Naive thymus-derived CD8-positive, alpha-beta T cell (primary cell): ENCODE measurements at regions not wholly inside any gene's neighbourhood (a gene's known extent, or its start where the extent isn't known, plus 50 kb on each side); places are given as distances from the start of the nearest gene placed in this dataset.
"Not testable (repeated sequence)": the region's sequence is repeated elsewhere in the genome, so short reads cannot be mapped to it uniquely, and the experiment has no call there.

Source experiments
- ATAC-seq, 2 donors: fragments of 150-1000 bp; cut with Tn5 transposase in 1 of 2; sonication (Bioruptor Pico), chemical (Tn5 transposase) in 1 of 2; 1 replicate in 1 of 2; 2 replicates in 1 of 2; pipeline ENCODE4 v1.10.0; 2021; ENCODE audit warnings: mild to moderate bottlenecking in 2 of 2, moderate library complexity in 2 of 2
- POLR2A ChIA-PET: fragments of 350-600 bp; sonication (Branson Sonifier 250); formaldehyde crosslinking; loops from one replicate; lab custom pipeline; 2021; ENCODE audit warnings: antibody characterized with exemption; lab: Charles Lee
- DNase-seq, 10 donors: peaks; one replicate each; pipeline versions ENCODE4 v3.0.0 to v3.0.0-alpha.2; 2020 to 2022
- H3K27ac Mint-ChIP-seq, 10 donors: one replicate each; pipeline ENCODE4 v1.8.0; 2020 to 2022; ENCODE audit warnings: mild to moderate bottlenecking in 10 of 10, mixed read lengths in 10 of 10, moderate library complexity in 4 of 10, inconsistent platforms in 1 of 10
- H3K27me3 Mint-ChIP-seq, 5 donors: one replicate each; pipeline ENCODE4 v1.8.0; 2021 to 2022; ENCODE audit warnings: mixed read lengths in 5 of 5
- H3K36me3 Mint-ChIP-seq, 3 donors: one replicate each; pipeline ENCODE4 v1.8.0; 2020 to 2022; ENCODE audit warnings: mixed read lengths in 3 of 3, mild to moderate bottlenecking in 2 of 3, inconsistent platforms in 1 of 3
- H3K4me1 Mint-ChIP-seq, 4 donors: one replicate each; pipeline ENCODE4 v1.8.0; 2021 to 2022; ENCODE audit warnings: mixed read lengths in 4 of 4
- H3K4me3 Mint-ChIP-seq, 10 donors: one replicate each; pipeline ENCODE4 v1.8.0; 2020 to 2022; ENCODE audit warnings: mild to moderate bottlenecking in 10 of 10, mixed read lengths in 10 of 10, moderate library complexity in 6 of 10, inconsistent platforms in 1 of 10
- H3K9me3 Mint-ChIP-seq, 9 donors: one replicate each; pipeline ENCODE4 v1.8.0; 2020 to 2022; ENCODE audit warnings: mixed read lengths in 9 of 9, mild to moderate bottlenecking in 3 of 9, inconsistent platforms in 1 of 9, moderate library complexity in 1 of 9

DNA sequence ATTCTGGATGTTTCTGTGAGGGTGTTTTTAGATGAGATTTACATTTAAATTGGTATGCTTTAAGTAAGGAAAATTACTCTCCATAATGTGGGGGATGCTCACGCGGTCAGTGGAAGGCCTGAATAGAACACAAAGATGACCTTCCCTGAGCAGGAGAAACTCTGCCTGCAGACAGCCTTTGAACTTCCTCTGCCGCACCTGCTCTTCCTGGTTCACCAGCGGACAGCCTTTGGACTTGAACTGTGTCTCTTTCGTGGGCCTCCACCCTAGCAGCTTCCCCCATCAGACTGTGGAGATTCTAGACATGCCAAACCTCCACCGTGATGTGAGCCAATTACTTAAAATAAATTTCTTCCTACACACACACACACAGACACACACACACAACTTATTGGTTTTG lies 210.7 kb downstream of the EFCAB11 start:
- peaks cover 0 to 15% (median 4%) of the 10 kb centered on the region in 9 donors for H3K9me3 Mint-ChIP-seq
- H3K36me3 Mint-ChIP-seq = peaks cover 0 to 12% (median 4%) of the 10 kb centered on the region in 3 donors
- no peak overlapping the region for H3K4me3 Mint-ChIP-seq
- ATAC-seq = no peak
- POLR2A ChIA-PET = interaction anchor here (0.9 kb wide), 2 partner anchors 11 to 23 kb away, joined by 3 read pairs; no protein-coding TSS in a partner anchor
- no peak for DNase-seq
- H3K27ac Mint-ChIP-seq = peak overlapping the region in 4 of 10 donors; percentile 15 to 71 (median 58)
- no peaks in the 10 kb centered on the region for H3K27me3 Mint-ChIP-seq
- peaks cover 8 to 28% (median 15%) of the 10 kb centered on the region in 4 donors for H3K4me1 Mint-ChIP-seq

DNA sequence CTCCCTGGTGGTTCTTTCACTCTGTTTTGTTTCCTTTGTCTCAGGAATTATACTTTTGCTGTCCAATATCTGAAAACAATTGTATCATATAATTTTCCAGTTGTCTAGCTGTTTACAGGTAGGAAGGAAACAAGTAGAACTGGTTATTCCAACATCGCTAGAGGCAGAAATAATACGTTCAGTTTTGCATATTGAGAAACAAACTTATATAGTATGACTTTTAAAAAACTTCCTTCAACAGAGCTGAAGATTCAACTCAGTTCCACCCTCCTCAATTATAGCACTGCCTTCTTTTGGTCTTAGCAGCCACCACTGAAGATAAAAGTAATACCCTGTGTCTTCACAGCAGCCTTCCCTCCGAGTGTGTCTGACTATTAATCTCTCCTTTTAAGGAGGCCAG lies 214.3 kb downstream of the EFCAB11 start:
- ATAC-seq = no peak

DNA sequence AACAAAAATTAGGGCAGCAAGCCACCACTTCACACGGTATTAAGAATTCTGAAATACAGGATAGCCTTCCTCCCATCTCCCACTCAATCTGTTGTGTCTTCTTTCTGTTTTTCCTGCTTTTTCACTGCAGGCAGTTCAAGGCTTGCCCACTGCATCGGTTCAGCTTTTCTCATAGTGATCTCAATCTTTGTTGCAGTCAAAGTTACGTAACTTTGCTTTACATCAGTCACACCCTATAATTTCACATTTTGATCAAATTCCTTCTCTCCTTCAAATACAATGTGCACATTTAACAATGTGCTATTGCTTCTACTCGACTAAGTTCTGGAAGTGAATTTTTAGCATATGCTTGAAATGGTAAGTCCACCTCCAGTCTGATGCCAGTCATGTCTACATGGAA lies 217.6 kb downstream of the EFCAB11 start:
- Mint-ChIP-seq H3K9me3 (peaks cover 0 to 14% (median 9%) of the 10 kb centered on the region in 9 donors), H3K36me3 (peaks cover 0 to 8% (median 0%) of the 10 kb centered on the region in 3 donors), H3K27ac (peak overlapping the region in 1 of 10 donors; percentile 47), H3K4me1 (peaks cover 3 to 10% (median 5%) of the 10 kb centered on the region in 4 donors), H3K27me3 (peaks cover 0 to 1% (median 0%) of the 10 kb centered on the region in 5 donors), H3K4me3 (no peak overlapping the region)
- POLR2A ChIA-PET = interaction anchor here (0.7 kb wide), 1 partner anchor 20 kb away, joined by 3 read pairs; no protein-coding TSS in a partner anchor
- DNase-seq = no peak
- no peak for ATAC-seq

More for the DNA sequence above, 214.3 kb downstream of the EFCAB11 start:
- POLR2A ChIA-PET = interaction anchor here (0.6 to 1.1 kb wide), 2 partner anchors 17 kb away, joined by 3 read pairs; no protein-coding TSS in a partner anchor
- Mint-ChIP-seq H3K4me1 (peaks cover 9 to 33% (median 16%) of the 10 kb centered on the region in 4 donors), H3K27me3 (peaks cover 0 to 1% (median 0%) of the 10 kb centered on the region in 5 donors), H3K9me3 (peaks cover 0 to 4% (median 0%) of the 10 kb centered on the region in 9 donors), H3K4me3 (no peak overlapping the region), H3K36me3 (no peaks in the 10 kb centered on the region), H3K27ac (no peak overlapping the region)
- no peak for DNase-seq

DNA sequence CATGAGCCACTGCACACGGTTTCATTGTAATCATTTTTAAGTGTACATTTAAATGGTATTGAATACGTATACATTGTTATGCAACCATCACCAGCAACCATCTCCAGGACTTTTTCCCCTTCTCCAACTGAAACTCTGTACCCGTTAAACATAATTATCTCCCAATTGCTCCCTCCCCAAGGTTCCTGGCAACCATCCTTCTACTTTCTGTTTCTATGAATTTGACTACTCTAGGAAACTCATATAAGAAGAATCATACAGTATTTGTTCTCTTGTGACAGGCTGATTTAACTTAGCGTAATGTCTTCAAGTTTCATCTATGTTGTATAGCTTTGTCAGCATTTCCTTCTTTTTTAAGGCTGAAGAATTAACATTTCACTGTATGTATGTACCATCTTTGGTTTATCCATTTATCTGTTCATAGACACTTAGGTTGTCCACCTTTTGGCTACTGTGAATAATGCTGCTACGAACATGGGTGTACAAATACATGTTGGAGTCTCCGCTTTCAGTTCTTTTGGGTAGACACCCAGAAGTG lies 223.1 kb downstream of the EFCAB11 start:
- H3K4me3 Mint-ChIP-seq = no peak overlapping the region
- POLR2A ChIA-PET = interaction anchor here (1.5 kb wide), 1 partner anchor 11 kb away, joined by 8 read pairs; no protein-coding TSS in a partner anchor
- DNase-seq (no peak), ATAC-seq (no peak)
- H3K9me3 Mint-ChIP-seq = peaks cover 0 to 14% (median 7%) of the 10 kb centered on the region in 9 donors
- no peaks in the 10 kb centered on the region for H3K27me3 Mint-ChIP-seq
- peaks cover 0 to 8% (median 0%) of the 10 kb centered on the region in 3 donors for H3K36me3 Mint-ChIP-seq
- H3K4me1 Mint-ChIP-seq = peaks cover 10 to 34% (median 26%) of the 10 kb centered on the region in 4 donors
- peak overlapping the region in 1 of 10 donors; percentile 33 for H3K27ac Mint-ChIP-seq

DNA sequence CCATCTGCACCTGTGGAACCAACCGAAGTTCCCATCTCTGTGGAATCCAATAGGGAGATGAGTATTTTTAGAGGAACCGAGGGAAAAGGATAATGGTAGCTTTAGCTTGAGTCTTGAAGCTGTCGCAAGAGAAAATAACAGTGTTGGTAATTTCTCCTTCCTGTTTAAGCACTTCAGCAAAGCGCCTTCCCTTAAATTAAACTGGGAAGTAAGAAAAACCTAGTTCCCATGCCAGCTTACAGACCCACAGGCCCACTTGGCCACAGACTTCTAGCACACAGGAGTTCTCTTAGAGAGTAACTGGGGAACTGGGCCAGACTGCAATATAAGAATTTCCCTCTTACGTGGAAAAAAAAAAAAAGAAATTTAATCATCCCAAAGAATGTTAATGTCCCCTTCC lies 223.8 kb downstream of the EFCAB11 start:
- DNase-seq (no peak), ATAC-seq (no peak)
- Mint-ChIP-seq H3K36me3 (peaks cover 0 to 8% (median 0%) of the 10 kb centered on the region in 3 donors), H3K4me1 (peaks cover 16 to 42% (median 34%) of the 10 kb centered on the region in 4 donors), H3K27me3 (no peaks in the 10 kb centered on the region), H3K27ac (peak overlapping the region in 3 of 10 donors; percentile 33 to 55 (median 51)), H3K4me3 (no peak overlapping the region), H3K9me3 (peaks cover 0 to 14% (median 7%) of the 10 kb centered on the region in 9 donors)
- POLR2A ChIA-PET = interaction anchor here (1.5 kb wide), 1 partner anchor 10 kb away, joined by 8 read pairs; no protein-coding TSS in a partner anchor

DNA sequence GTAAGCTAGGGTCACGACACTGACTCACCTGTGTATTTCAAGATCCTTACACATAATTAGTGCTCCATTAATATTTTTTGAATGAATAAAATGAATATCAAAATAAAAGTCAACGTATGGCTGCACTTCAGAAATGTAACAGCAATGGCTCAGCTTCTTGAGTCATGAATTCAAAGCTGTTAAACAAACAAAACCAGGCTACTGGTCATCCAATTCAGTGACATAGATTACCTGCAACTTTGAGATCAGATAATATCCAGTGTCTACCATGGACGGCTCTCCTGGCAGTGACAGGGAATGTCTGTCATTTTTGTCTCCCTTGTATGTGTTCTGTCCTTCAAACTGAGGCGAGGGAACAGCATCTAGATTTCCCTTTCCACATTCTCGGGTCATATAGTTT lies 225.6 kb downstream of the EFCAB11 start:
- Mint-ChIP-seq H3K27me3 (no peaks in the 10 kb centered on the region), H3K36me3 (peaks cover 0 to 6% (median 0%) of the 10 kb centered on the region in 3 donors), H3K27ac (peak overlapping the region in 2 of 10 donors; percentile 37 to 43), H3K4me1 (peaks cover 27 to 59% (median 51%) of the 10 kb centered on the region in 4 donors), H3K9me3 (peaks cover 0 to 12% (median 5%) of the 10 kb centered on the region in 9 donors), H3K4me3 (no peak overlapping the region)
- ATAC-seq (no peak), DNase-seq (no peak)
- POLR2A ChIA-PET = interaction anchor here (0.8 to 1.0 kb wide), 4 partner anchors 8 to 48 kb away, joined by 3 to 4 read pairs (median 4); no protein-coding TSS in a partner anchor

DNA sequence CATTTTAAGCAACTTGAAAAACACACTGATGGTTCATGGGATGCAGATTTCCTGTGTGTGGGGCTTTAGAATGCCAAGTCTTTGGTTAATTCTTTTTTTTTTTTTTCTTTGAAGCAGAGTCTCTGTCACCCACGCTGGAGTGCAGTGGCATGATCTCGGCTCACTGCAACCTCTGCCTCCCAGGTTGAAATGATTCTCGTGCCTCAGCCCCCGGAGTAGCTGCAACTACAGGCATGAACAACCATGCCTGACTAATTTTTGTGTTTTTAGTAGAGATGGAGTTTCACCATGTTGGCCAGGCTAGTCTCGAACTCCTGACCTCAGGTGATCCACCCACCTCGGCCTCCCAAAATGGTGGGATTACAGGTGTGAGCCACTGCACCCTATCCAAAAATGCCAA lies 228.3 kb downstream of the EFCAB11 start:
- POLR2A ChIA-PET = interaction anchor here (1.0 to 2.0 kb wide), 3 partner anchors 19 to 85 kb away, joined by 4 to 6 read pairs (median 5); no protein-coding TSS in a partner anchor

DNA sequence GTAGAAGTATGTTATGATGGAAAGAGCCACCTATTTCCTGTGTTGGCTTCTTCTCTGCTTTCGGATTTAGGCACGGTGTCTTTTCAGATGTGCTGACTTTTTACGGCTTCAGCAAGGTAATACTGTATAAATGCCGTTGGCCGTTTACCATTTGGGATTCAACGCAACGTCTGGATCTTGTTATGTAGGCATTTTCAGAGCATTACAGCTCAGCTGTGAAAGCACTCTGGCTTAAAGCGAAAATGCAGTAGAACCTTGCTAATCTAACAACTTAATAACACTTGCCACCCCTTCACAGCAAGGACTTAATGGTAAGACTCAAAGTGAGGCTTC lies 229.9 kb downstream of the EFCAB11 start:
- H3K27ac Mint-ChIP-seq = peak overlapping the region; percentile 97 to 99 (median 98)
- peaks cover 0 to 6% (median 0%) of the 10 kb centered on the region in 9 donors for H3K9me3 Mint-ChIP-seq
- H3K27me3 Mint-ChIP-seq = no peaks in the 10 kb centered on the region
- peaks cover 53 to 89% (median 87%) of the 10 kb centered on the region in 4 donors for H3K4me1 Mint-ChIP-seq
- peak in 3 of 10 donors; percentile 43 to 48 (median 45) for DNase-seq
- peak overlapping the region; percentile 68 to 96 (median 81) for H3K4me3 Mint-ChIP-seq
- ATAC-seq = peak in 1 of 2 donors; percentile 17
- POLR2A ChIA-PET = interaction anchor here (0.6 to 6.6 kb wide), 3 partner anchors 22 to 310 kb away, joined by 6 to 48 read pairs (median 7); no protein-coding TSS in a partner anchor
- H3K36me3 Mint-ChIP-seq = peaks cover 0 to 5% (median 0%) of the 10 kb centered on the region in 3 donors

More for the DNA sequence above, 228.3 kb downstream of the EFCAB11 start:
- peak in 1 of 10 donors; percentile 39 for DNase-seq
- Mint-ChIP-seq H3K4me3 (peak overlapping the region in 9 of 10 donors; percentile 21 to 89 (median 76)), H3K27ac (peak overlapping the region; percentile 94 to 99 (median 98)), H3K4me1 (peaks cover 40 to 77% (median 73%) of the 10 kb centered on the region in 4 donors)
- not testable (repeated sequence) for H3K27me3 Mint-ChIP-seq, H3K9me3 Mint-ChIP-seq, H3K36me3 Mint-ChIP-seq
- peak; percentile 20 to 49 for ATAC-seq

DNA sequence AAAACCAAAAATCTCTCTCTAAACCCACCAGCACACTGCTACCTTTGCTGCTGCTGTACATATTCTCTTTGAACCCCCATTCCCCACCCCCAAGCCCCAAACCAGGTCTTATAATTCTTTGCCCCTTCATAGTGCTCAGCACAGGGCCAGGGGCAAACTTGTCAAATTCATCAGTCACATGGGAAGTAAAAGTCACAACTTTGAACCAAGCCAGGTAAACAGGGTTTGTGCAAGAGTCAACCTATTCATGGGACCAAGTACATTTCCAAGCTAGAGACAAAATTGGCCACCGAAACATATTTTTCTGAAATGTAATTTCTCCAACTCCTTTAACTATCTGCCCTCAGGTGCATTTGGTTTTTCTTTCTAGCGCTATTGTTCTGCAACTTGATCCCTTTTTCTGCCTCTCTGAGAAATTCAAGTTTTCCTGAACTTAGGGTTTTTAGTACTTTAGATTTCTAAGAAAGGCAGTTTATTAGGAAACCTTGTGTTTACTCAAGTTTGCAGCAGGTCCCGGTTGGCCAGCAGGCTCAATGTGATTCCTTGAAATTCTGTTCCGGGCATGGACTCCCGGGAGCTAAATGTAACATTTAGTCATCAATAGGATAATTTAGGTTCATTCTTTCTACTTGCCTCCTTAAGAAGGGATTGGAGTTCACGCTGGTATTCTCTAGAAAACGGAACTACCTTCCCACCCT lies 230.5 kb downstream of the EFCAB11 start:
- H3K4me3 Mint-ChIP-seq = peak overlapping the region; percentile 68 to 96 (median 81)
- POLR2A ChIA-PET = interaction anchor here (0.6 to 6.6 kb wide), 5 partner anchors 16 to 310 kb away, joined by 3 to 48 read pairs (median 6); no protein-coding TSS in a partner anchor
- H3K27me3 Mint-ChIP-seq = no peaks in the 10 kb centered on the region
- H3K27ac Mint-ChIP-seq = peak overlapping the region; percentile 97 to 99 (median 98)
- ATAC-seq (no peak), DNase-seq (no peak)
- H3K9me3 Mint-ChIP-seq = peaks cover 0 to 6% (median 0%) of the 10 kb centered on the region in 9 donors
- peaks cover 54 to 94% (median 88%) of the 10 kb centered on the region in 4 donors for H3K4me1 Mint-ChIP-seq
- peaks cover 0 to 5% (median 0%) of the 10 kb centered on the region in 3 donors for H3K36me3 Mint-ChIP-seq

DNA sequence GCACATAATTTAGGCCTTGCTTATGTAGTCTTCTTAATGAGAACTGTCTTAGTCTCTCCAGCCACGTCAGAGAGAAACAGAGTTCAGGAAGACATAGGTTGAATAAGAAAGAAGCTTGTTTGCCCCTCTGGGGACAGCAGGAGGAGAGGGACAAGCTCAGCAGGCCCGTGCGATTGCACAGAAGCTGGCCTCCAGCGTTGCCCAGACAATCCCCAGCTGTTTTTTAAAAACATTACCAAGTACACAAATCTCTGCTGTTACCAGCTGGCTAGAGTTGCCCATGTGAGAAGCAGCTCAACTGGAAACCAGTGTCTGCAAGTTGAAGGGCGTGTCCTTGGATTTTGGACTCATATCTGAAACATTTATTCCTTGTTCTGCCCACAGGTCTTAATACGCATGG lies 232.6 kb downstream of the EFCAB11 start:
- ATAC-seq (no peak), DNase-seq (no peak)
- Mint-ChIP-seq H3K4me1 (peaks cover 55 to 96% (median 94%) of the 10 kb centered on the region in 4 donors), H3K9me3 (peaks cover 0 to 6% (median 0%) of the 10 kb centered on the region in 9 donors), H3K27ac (peak overlapping the region; percentile 97 to 99 (median 98)), H3K27me3 (no peaks in the 10 kb centered on the region), H3K36me3 (peaks cover 0 to 7% (median 0%) of the 10 kb centered on the region in 3 donors), H3K4me3 (peak overlapping the region; percentile 60 to 83 (median 68))
- POLR2A ChIA-PET = interaction anchor here (0.8 to 6.6 kb wide), 11 partner anchors 20 to 304 kb away, joined by 3 to 81 read pairs (median 7); no protein-coding TSS in a partner anchor

DNA sequence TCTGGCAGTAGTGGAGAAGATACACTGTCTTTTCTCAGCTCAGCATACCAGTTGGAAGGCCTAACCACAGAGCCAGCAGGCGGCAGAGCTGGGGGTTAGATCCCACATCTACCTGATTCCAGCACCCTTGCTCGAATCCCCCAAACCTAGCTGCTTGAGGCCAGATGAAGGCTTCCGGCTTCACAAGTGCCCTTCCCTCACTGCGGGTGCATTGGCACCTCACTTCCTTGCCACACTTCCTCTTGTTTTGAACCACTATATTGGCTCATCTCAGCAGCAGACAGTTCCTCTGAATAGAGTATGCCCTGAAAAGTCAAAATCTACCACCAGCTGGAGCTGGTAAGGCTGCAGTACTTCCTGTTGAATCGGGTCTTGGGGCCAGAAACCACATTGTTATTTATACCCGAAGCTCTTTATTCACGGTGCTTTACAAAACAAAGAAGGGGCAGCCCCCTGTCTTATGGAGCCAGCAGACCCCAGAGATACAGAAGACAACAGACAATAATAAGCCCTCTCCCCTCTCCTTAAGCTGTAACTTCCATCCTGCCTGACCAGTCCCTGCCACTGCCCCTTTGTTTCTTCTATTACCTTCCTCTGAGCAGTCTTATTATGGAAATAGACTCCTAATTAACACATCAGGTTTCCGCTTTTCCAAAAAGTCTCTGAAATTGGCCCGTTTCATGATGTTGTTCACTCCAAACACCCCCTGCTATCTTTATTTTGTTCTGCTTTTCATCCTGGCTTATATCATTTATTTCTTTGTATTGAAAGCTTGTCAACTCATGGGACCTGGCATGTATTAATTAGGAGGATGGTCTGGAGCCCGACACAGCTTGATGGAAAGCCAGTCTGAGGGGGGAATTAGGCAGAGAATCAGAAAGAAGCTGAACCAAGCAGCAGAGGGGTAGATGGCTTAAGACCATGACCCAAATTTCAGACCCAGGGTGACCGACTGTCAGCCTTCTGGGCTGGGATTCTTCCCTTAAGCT lies 233.5 kb downstream of the EFCAB11 start:
- Mint-ChIP-seq H3K9me3 (peaks cover 0 to 6% (median 0%) of the 10 kb centered on the region in 9 donors), H3K27ac (peak overlapping the region; percentile 97 to 99 (median 98)), H3K4me1 (peaks cover 51 to 95% (median 89%) of the 10 kb centered on the region in 4 donors), H3K27me3 (no peaks in the 10 kb centered on the region), H3K4me3 (peak overlapping the region; percentile 62 to 83 (median 68)), H3K36me3 (peaks cover 0 to 7% (median 0%) of the 10 kb centered on the region in 3 donors)
- peak; percentile 51 to 93 (median 83) for DNase-seq
- peak; percentile 86 to 94 for ATAC-seq
- POLR2A ChIA-PET = interaction anchor here (0.5 to 6.6 kb wide), 37 partner anchors 8 to 609 kb away, joined by 3 to 81 read pairs (median 4); no protein-coding TSS in a partner anchor
